ENCODE measurements at regions not wholly inside any gene's neighbourhood (a gene's known extent, or its start where the extent isn't known, plus 50 kb on each side); places are given as distances from the start of the nearest gene placed in this dataset.

DNA sequence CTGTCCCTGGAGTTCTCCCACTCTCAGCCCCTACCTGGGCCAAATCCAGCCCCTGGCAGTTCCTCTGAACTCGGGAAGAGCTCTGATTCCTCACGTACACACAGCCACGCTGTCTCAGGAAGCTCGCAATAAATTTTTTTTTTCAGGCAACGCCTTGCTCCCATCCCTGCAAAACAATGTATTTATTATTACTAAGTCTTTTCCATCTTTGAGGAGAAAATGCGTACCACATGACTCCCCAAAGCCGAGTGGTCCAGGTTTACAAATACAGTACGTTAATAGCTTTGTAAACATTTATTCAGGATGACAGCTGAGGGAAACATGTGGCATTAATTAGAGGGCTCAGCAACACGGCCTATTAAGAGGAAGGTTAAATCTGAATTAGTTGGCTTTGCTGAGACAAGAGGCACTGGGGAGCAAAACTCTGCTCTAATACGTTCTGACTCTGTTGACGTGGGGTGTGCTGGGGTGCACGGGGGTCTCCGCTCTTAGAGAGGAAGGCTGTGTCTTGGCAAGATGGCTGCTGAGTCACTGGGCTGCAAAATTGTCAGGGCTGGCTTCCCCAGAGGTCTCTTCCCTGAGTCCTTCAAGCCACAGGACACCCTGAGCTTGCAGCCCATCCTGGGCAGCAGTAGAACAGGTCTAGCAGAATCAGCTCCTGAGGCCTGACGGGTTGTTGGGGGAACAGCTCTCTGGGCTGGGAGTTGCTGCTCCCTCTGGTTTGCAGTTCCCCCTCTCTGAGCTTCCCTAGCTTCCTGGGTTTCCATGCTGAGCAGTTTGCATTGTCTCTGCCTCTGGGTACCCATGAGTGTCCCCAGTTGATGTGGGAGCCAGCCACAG, 185.2 kb upstream of the TBX3 start:
- Mint-ChIP-seq H3K9me3 (ENCODE audit: low read depth, unreplicated experiment) (peaks cover 10% of the 10 kb centered on the region), H3K27me3 (ENCODE audit: unreplicated experiment) (no peaks in the 10 kb centered on the region), H3K27ac (ENCODE audit: unreplicated experiment) (no peak overlapping the region), H3K4me3 (ENCODE audit: low read depth, unreplicated experiment) (no peak overlapping the region), H3K4me1 (ENCODE audit: low read depth, unreplicated experiment) (no peaks in the 10 kb centered on the region), H3K36me3 (ENCODE audit: insufficient read depth, unreplicated experiment) (no peaks in the 10 kb centered on the region)
- DNase-seq: no peak
- BruUV-seq (replicated peaks): no TSS peak
- TF ChIP-seq, protein P1, sequence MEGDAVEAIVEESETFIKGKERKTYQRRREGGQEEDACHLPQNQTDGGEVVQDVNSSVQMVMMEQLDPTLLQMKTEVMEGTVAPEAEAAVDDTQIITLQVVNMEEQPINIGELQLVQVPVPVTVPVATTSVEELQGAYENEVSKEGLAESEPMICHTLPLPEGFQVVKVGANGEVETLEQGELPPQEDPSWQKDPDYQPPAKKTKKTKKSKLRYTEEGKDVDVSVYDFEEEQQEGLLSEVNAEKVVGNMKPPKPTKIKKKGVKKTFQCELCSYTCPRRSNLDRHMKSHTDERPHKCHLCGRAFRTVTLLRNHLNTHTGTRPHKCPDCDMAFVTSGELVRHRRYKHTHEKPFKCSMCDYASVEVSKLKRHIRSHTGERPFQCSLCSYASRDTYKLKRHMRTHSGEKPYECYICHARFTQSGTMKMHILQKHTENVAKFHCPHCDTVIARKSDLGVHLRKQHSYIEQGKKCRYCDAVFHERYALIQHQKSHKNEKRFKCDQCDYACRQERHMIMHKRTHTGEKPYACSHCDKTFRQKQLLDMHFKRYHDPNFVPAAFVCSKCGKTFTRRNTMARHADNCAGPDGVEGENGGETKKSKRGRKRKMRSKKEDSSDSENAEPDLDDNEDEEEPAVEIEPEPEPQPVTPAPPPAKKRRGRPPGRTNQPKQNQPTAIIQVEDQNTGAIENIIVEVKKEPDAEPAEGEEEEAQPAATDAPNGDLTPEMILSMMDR (IDR thresholded peaks at IDR 0.05; ENCODE audit: unreplicated experiment): no peak
- intact Hi-C loops (cut with micrococcal nuclease; ENCODE audit: unreplicated experiment): no loop called here
- CTCF ChIA-PET: no interaction called here

DNA sequence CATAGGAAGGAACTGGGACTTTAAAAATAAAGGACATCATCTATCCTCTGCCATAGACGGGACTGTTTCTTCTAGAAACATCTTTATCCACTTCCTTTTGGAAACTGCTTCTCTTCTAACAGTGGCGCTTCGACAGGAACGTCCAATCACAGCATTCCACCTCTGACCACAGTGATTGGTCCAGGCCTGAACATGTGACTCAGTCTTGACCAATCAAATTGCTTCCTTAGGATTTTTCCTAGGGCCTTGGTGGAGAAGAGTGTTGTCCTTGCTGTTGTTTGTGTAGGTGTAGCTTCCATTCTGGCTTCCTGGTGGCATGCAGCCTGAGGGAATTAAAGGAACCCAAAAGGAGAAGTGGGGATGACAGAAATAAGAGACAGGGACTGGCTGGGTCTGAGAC, 182.4 kb upstream of the TBX3 start:
- DNase-seq: no peak
- Mint-ChIP-seq H3K4me3 (ENCODE audit: low read depth, unreplicated experiment) (no peak overlapping the region), H3K9me3 (ENCODE audit: low read depth, unreplicated experiment) (peaks cover 19% of the 10 kb centered on the region), H3K4me1 (ENCODE audit: low read depth, unreplicated experiment) (no peaks in the 10 kb centered on the region), H3K27ac (ENCODE audit: unreplicated experiment) (no peak overlapping the region), H3K36me3 (ENCODE audit: insufficient read depth, unreplicated experiment) (no peaks in the 10 kb centered on the region), H3K27me3 (ENCODE audit: unreplicated experiment) (no peaks in the 10 kb centered on the region)
- CTCF ChIA-PET: no interaction called here
- TF ChIP-seq, protein P1 (IDR thresholded peaks at IDR 0.05; ENCODE audit: unreplicated experiment): no peak
- BruUV-seq (replicated peaks): no TSS peak
- intact Hi-C loops (cut with micrococcal nuclease; ENCODE audit: unreplicated experiment): no loop called here

DNA sequence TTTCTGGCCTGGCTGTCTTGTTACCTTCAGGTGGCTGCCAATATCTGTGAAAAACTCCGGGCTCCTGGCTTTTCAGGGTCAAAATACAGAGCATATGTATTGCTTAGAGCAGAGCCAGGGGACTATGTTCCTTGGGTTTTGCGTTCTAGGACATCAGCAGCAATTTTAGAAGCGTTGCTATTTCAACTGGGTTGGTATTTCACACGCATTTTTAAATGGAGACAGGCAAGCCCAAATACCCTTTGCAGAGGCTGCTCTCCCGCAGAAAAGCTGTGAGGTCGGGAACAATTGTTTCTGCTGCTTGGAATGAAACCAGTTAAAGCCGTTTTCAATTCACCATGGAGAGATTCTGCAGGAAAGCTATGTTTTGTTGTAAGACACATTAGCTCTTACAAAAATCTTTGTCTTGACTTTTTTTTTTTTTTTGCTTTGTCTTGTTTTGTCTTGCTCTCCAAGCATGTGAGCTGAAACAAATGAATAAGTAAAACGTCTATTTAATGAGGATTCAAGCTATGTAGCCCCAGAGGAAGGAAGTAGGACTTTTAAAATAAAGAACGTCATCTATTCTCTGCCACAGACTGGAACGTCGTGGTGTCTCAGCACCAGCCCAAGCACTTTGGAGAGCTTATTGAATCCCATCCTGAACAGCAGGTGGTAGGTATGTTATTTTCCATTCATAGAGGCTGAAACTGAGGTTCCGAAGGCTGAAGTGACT, 181.0 kb upstream of the TBX3 start:
- H3K9me3 Mint-ChIP-seq (ENCODE audit: low read depth, unreplicated experiment): peaks cover 20% of the 10 kb centered on the region
- TF ChIP-seq, protein P1 (IDR thresholded peaks at IDR 0.05; ENCODE audit: unreplicated experiment): no peak
- H3K36me3 Mint-ChIP-seq (ENCODE audit: insufficient read depth, unreplicated experiment): no peaks in the 10 kb centered on the region
- H3K27ac Mint-ChIP-seq (ENCODE audit: unreplicated experiment): no peak overlapping the region
- no peaks in the 10 kb centered on the region for H3K4me1 Mint-ChIP-seq (ENCODE audit: low read depth, unreplicated experiment)
- intact Hi-C loops (cut with micrococcal nuclease; ENCODE audit: unreplicated experiment): no loop called here
- H3K4me3 Mint-ChIP-seq (ENCODE audit: low read depth, unreplicated experiment): no peak overlapping the region
- H3K27me3 Mint-ChIP-seq (ENCODE audit: unreplicated experiment): no peaks in the 10 kb centered on the region
- no peak for DNase-seq
- no TSS peak for BruUV-seq (replicated peaks)
- CTCF ChIA-PET: no interaction called here

DNA sequence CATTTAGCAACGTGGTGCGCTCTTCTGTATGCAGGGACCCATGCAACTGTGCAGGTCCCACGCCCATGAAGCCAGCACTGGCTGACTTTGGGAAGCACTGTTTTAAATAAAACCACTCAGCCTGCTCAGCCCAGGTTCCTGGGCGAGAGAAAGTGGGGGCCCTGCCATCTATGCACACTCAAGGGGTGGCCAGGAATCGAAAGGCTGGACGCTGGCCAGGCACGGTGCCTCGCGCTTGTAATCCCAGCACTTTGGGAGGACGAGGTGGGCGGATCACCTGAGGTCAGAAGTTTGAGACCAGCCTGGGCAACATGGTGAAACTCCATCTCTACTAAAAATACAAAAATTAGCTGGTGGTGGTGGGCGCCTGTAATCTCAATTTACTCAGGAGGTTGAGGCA, 179.9 kb upstream of the TBX3 start:
- TF ChIP-seq, protein P1 (IDR thresholded peaks at IDR 0.05; ENCODE audit: unreplicated experiment): no peak
- Mint-ChIP-seq H3K27me3 (ENCODE audit: unreplicated experiment) (no peaks in the 10 kb centered on the region), H3K36me3 (ENCODE audit: insufficient read depth, unreplicated experiment) (no peaks in the 10 kb centered on the region), H3K9me3 (ENCODE audit: low read depth, unreplicated experiment) (peaks cover 22% of the 10 kb centered on the region), H3K4me3 (ENCODE audit: low read depth, unreplicated experiment) (no peak overlapping the region), H3K4me1 (ENCODE audit: low read depth, unreplicated experiment) (no peaks in the 10 kb centered on the region), H3K27ac (ENCODE audit: unreplicated experiment) (no peak overlapping the region)
- no TSS peak for BruUV-seq (replicated peaks)
- CTCF ChIA-PET: no interaction called here
- intact Hi-C loops (cut with micrococcal nuclease; ENCODE audit: unreplicated experiment): no loop called here
- no peak for DNase-seq

Data from Calu3 (cell line).